IMR-90 (cell line): ENCODE measurements at regions not wholly inside any gene's neighbourhood (a gene's known extent, or its start where the extent isn't known, plus 50 kb on each side); places are given as distances from the start of the nearest gene placed in this dataset.

ENCODE experiments used
- CEBPB ChIP-seq: IDR thresholded peaks from 2 replicates; pipeline ENCODE4 v1.6.1; 2012; ENCODE audit warnings: low read depth, low read length, improper control_type of control experiment
- CTCF ChIP-seq: conservative IDR thresholded peaks from 2 replicates; pipeline ENCODE4 v1.5.1; 2012; ENCODE audit warnings: mild to moderate bottlenecking, low read depth, low read length, improper control_type of control experiment
- POLR2A ChIP-seq: IDR thresholded peaks from 2 replicates; pipeline ENCODE4 v1.6.1; 2012; ENCODE audit warnings: mild to moderate bottlenecking, low read depth, low read length
- RFX5 ChIP-seq: IDR thresholded peaks from 2 replicates; pipeline ENCODE4 v1.8.0; 2012; ENCODE audit warnings: low read depth, mild to moderate bottlenecking, low read length, moderate library complexity
- TF ChIP-seq, protein P1 (sequence below): fragments of 150-350 bp; IDR thresholded peaks from 2 replicates; pipeline ENCODE4 v1.6.1; 2017; ENCODE audit warnings: mild to moderate bottlenecking, antibody characterized with exemption, low read length, low read depth

GRCh38 chr9:87327575-87328125 lies 170.0 kb upstream of the DAPK1 start:
- TF ChIP-seq CTCF (no peak), POLR2A (no peak), RFX5 (no peak), CEBPB (no peak)
- TF ChIP-seq, protein P1, sequence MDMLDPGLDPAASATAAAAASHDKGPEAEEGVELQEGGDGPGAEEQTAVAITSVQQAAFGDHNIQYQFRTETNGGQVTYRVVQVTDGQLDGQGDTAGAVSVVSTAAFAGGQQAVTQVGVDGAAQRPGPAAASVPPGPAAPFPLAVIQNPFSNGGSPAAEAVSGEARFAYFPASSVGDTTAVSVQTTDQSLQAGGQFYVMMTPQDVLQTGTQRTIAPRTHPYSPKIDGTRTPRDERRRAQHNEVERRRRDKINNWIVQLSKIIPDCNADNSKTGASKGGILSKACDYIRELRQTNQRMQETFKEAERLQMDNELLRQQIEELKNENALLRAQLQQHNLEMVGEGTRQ = no peak
